ENCODE measurements at regions not wholly inside any gene's neighbourhood (a gene's known extent, or its start where the extent isn't known, plus 50 kb on each side); places are given as distances from the start of the nearest gene placed in this dataset.

DNA sequence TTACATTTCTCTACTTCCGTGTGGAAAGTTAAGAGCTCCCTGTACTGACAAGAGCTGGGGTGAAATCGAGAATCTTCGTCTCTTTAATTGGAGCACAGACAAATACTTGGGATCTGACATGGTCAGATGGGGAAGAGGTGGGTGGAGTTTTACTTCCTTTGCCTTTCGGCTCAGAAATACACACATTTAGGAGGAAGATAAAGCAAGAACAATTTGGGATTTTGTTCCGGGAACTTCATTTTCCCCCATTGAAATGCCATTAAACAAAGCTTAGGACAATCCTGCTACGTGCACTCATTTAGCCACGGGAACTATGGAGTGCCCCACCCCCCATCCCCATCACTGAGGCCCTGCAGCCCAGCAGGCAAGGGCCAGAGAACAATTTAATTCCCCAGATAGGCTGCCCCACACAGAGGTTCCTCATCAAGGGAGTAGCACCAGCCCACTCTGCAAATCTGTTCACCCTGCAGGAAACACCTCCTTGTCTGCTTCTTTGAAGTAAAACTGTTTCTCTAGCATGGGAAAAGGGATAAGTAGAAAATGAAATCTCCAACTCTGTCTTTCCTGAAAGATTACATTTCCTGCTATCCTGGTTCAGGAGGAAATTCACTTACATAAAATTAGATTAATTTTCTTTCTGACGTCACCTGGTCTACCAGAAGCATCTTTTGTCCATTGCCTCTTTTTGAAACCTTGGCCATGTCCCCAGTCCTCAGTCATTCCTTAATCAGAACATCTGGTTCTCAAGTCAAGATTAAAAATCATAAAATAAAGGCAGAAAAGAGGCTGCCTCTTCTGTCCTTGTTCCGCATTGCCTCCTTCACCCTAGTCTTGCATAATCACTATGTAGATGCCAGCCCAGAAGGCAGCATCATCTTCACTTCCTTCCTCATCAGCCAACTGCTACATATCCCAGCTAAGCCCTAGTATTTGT is 206.4 kb downstream of the ENC1 start:
- TF ChIP-seq, protein P1, sequence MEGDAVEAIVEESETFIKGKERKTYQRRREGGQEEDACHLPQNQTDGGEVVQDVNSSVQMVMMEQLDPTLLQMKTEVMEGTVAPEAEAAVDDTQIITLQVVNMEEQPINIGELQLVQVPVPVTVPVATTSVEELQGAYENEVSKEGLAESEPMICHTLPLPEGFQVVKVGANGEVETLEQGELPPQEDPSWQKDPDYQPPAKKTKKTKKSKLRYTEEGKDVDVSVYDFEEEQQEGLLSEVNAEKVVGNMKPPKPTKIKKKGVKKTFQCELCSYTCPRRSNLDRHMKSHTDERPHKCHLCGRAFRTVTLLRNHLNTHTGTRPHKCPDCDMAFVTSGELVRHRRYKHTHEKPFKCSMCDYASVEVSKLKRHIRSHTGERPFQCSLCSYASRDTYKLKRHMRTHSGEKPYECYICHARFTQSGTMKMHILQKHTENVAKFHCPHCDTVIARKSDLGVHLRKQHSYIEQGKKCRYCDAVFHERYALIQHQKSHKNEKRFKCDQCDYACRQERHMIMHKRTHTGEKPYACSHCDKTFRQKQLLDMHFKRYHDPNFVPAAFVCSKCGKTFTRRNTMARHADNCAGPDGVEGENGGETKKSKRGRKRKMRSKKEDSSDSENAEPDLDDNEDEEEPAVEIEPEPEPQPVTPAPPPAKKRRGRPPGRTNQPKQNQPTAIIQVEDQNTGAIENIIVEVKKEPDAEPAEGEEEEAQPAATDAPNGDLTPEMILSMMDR (IDR thresholded peaks at IDR 0.05; ENCODE audit: insufficient read depth, low read length, severe bottlenecking), result no peak
- H3K4me3 ChIP-seq (ENCODE audit: low read depth, low read length), result no peak overlapping the region
- FAIRE-seq (no peak), DNase-seq (ENCODE audit: low read depth) (peak; percentile 33)
- H3K27me3 ChIP-seq (ENCODE audit: control insufficient read depth, insufficient read depth, low read length), result no peaks in the 10 kb centered on the region
- H3K36me3 ChIP-seq (ENCODE audit: control insufficient read depth, insufficient read depth, low read length), result no peaks in the 10 kb centered on the region

DNA sequence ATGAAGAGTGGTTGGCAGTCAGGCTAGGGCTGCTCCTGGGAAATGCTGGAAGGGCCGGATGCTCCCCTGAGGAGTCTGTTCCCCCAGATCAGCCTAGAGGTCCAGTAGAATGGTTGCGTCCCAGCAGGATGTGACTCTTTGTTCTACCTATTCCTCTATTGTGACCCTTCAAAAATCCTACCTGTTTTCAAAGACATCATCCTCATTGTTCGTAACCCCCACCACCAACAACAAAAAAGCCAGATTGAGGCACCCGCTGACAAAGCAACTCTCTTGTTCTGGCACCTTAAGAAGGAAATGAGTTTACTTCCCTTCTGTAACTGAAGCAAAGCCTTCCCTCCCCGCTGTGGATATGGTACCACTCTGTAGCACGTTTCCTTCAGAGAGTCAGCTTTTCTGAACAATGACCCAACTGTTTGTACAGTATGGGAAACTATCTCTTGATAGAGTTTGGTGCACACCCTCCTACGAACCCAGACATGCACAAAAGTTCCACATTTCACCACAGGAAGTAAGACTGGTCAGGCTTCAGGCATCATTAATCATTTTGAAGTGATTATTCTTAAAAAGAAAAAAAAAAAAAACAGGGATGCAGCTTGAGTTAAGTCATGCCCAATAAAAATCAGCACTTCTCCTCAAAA is 207.2 kb downstream of the ENC1 start:
- no peaks in the 10 kb centered on the region for H3K36me3 ChIP-seq (ENCODE audit: control insufficient read depth, insufficient read depth, low read length)
- no peak overlapping the region for H3K4me3 ChIP-seq (ENCODE audit: low read depth, low read length)
- TF ChIP-seq, protein P1 (IDR thresholded peaks at IDR 0.05; ENCODE audit: insufficient read depth, low read length, severe bottlenecking), result no peak
- peak; percentile 97 for DNase-seq (ENCODE audit: low read depth)
- no peaks in the 10 kb centered on the region for H3K27me3 ChIP-seq (ENCODE audit: control insufficient read depth, insufficient read depth, low read length)
- FAIRE-seq, result peak; percentile 28

DNA sequence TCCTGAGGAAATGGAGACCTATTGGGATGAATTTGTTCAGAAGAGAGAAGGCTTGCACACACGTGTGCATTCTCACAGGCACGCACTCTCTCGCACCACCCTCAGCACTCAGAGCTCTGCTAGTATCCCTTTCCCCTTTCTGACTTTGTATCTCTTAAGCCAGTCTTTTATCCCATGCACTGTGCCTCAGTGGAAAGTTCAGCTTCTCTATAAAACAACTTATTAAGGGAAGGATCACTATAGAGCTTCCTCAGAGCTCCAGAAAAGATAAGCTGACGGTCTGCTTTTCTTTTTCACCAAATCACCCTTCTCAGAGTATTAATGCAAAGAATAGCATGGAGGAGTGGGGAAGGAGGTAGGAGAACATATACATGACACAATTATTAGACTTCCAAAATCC is 207.8 kb downstream of the ENC1 start:
- no peak for DNase-seq (ENCODE audit: low read depth)
- Histone ChIP-seq H3K4me3 (ENCODE audit: low read depth, low read length) (no peak overlapping the region), H3K36me3 (ENCODE audit: control insufficient read depth, insufficient read depth, low read length) (no peaks in the 10 kb centered on the region), H3K27me3 (ENCODE audit: control insufficient read depth, insufficient read depth, low read length) (no peaks in the 10 kb centered on the region)
- FAIRE-seq, result no peak
- TF ChIP-seq, protein P1 (IDR thresholded peaks at IDR 0.05; ENCODE audit: insufficient read depth, low read length, severe bottlenecking), result no peak

DNA sequence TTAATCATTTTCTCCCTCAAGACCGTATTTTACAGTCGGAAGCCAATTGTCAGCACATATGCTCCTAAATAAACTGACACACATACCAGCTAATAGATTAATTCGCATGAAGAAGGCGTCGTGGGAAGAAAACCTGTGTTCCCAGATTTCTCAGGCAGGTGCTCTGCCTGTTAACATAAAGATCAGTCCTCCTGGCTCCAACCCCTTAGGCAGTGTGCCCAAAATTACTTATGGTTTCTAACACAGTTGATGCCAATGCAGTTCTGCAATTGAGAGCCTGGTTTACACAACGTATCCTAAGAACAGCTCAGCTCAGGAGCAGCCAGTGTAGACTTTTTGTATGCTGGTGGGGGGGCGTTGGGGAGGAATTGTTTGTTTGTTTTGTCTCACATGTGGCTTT is 208.3 kb downstream of the ENC1 start:
- Histone ChIP-seq H3K27me3 (ENCODE audit: control insufficient read depth, insufficient read depth, low read length) (no peaks in the 10 kb centered on the region), H3K4me3 (ENCODE audit: low read depth, low read length) (no peak overlapping the region), H3K36me3 (ENCODE audit: control insufficient read depth, insufficient read depth, low read length) (no peaks in the 10 kb centered on the region)
- peak; percentile 33 for DNase-seq (ENCODE audit: low read depth)
- TF ChIP-seq, protein P1 (IDR thresholded peaks at IDR 0.05; ENCODE audit: insufficient read depth, low read length, severe bottlenecking), result no peak
- no peak for FAIRE-seq

DNA sequence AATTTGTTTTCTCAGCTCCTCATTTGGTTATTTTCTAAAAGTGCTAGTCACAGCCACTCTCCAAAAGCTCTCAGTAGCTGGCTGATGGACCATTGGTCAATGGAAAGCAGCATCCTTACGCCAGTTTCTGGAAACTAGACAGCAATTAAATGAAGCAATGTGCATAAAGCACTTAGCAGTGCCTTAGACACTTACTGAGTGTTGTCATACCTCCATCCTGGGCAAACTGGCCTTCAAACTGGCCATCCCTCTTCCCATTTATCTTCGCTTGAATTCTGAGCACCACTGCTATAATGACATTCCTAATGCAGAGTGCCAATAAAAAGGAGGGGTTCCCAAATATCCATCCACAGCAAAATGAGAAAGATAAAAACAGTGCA is 209.2 kb downstream of the ENC1 start:
- TF ChIP-seq, protein P1 (IDR thresholded peaks at IDR 0.05; ENCODE audit: insufficient read depth, low read length, severe bottlenecking), result no peak
- Histone ChIP-seq H3K36me3 (ENCODE audit: control insufficient read depth, insufficient read depth, low read length) (no peaks in the 10 kb centered on the region), H3K27me3 (ENCODE audit: control insufficient read depth, insufficient read depth, low read length) (no peaks in the 10 kb centered on the region), H3K4me3 (ENCODE audit: low read depth, low read length) (no peak overlapping the region)
- FAIRE-seq (no peak), DNase-seq (ENCODE audit: low read depth) (no peak)

All from bronchial epithelial cell (primary cell).